ENCODE measurements at regions not wholly inside any gene's neighbourhood (a gene's known extent, or its start where the extent isn't known, plus 50 kb on each side); places are given as distances from the start of the nearest gene placed in this dataset.
"Not testable (repeated sequence)": the region's sequence is repeated elsewhere in the genome, so short reads cannot be mapped to it uniquely, and the experiment has no call there.

DNA sequence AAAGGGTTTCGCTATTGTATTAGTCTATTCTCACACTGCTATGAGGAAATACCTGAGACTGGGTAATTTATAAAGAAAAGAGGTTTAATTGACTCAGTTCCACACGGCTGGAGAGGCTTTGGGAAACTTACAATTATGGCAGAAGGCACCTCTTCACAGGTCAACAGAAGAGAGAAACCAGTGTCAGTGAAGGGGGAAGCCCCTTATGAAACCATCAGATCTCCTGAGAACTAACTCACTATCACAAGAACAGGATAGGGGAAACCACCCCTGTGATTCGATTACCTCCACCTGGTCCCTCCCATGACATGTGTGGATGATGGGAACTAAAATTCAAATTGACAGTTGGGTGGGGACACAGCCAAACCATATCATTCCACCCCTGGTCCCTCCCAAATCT lies 589.5 kb downstream of the CENPC start:
- FAIRE-seq = no peak

DNA sequence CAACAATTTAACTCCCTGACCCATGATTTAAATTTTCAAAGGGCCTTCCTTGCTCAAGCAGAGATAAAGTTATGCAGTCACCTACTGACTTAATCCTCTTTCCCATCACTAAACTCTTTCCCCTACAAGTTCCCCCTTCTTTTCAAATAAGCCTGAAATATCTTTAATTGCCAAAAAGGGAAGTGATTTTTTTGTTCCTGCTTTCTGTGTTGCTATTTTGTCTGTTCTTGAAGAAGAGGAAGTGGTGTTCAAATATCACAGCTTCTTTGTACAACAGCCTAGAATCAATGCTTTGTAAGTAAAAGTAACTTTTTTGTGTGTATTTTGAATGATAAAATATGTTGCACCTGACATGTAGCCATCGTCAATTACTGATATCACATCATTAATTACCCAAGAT lies 595.9 kb downstream of the CENPC start:
- FAIRE-seq = no peak
- DNase-seq (ENCODE audit: insufficient read length, low spot score) = no peak

More for the DNA sequence above, 589.5 kb downstream of the CENPC start:
- DNase-seq (ENCODE audit: insufficient read length, low spot score) = no peak

DNA sequence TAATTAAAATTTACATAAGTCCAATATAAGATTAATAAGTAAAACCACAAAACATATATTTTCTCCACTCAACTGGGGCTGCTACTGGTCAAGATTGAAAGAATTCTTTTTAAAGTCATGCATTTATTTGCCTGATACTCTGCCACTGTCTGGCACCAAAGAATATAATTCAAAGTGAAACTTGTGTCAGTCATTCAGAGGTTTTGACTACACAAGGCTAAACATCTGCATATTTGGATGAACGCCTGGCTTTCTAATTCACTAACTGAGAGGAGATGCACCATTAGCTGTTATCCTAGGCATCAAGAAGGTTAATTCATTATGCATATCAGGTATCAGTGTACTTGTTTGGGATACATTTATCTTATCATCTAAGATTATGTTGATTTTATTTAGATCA lies 598.5 kb downstream of the CENPC start:
- FAIRE-seq (no peak), DNase-seq (ENCODE audit: insufficient read length, low spot score) (no peak)

- DNase-seq (ENCODE audit: insufficient read length, low spot score) (no peak), FAIRE-seq (no peak)
These were observed 602.2 kb downstream of the CENPC start for GRCh38 chr4:66943112-66943511.

DNA sequence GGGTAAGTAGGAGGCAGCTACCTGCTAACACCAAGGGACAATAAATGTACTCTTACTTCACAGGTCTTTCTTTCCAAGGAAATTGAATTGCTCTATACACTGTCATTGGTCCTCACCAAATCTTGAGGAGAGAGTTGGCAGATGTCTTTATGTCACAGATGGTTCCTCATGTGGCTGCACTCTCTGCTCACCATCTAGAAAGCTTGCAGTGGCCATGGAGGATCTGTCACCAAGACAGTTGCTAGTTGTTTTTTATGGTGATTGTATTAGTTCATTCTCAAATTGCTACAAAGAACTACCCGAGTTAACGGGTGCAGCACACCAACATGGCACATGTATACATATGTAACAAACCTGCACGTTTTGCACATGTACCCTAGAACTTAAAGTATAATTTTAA lies 613.3 kb downstream of the CENPC start:
- FAIRE-seq; DNase-seq (ENCODE audit: insufficient read length, low spot score): not testable (repeated sequence)

- no peak for FAIRE-seq
- no peak for DNase-seq (ENCODE audit: insufficient read length, low spot score)
These were observed 615.1 kb downstream of the CENPC start for GRCh38 chr4:66930206-66930605.

GRCh38 chr4:66929748-66930147 lies 615.6 kb downstream of the CENPC start:
- FAIRE-seq (no peak), DNase-seq (ENCODE audit: insufficient read length, low spot score) (no peak)

DNA sequence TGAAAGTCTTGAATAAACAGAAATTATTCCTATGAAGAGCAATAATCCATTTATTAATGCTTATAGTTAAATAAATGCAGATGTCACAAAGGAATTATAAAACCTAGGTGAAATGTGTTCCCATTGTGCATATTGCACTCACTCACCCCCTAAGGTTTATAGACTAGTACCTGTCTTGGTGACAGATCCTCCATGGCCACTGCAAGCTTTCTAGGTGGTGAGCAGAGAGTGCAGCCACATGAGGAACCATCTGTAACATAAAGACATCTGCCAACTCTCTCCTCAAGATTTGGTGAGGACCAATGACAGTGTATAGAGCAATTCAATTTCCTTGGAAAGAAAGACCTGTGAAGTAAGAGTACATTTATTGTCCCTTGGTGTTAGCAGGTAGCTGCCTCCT lies 616.4 kb downstream of the CENPC start:
- DNase-seq (ENCODE audit: insufficient read length, low spot score); FAIRE-seq: not testable (repeated sequence)

- no peak for FAIRE-seq
These were observed 617.4 kb downstream of the CENPC start for GRCh38 chr4:66927937-66928336.

GRCh38 chr4:66926687-66927086 lies 618.6 kb downstream of the CENPC start:
- DNase-seq (ENCODE audit: insufficient read length, low spot score) (no peak), FAIRE-seq (no peak)

More at GRCh38 chr4:66927937-66928336, 617.4 kb downstream of the CENPC start:
- DNase-seq (ENCODE audit: insufficient read length, low spot score) = no peak

- no peak for DNase-seq (ENCODE audit: insufficient read length, low spot score)
- FAIRE-seq = no peak
These were observed 622.0 kb downstream of the CENPC start for GRCh38 chr4:66923081-66923865.

DNA sequence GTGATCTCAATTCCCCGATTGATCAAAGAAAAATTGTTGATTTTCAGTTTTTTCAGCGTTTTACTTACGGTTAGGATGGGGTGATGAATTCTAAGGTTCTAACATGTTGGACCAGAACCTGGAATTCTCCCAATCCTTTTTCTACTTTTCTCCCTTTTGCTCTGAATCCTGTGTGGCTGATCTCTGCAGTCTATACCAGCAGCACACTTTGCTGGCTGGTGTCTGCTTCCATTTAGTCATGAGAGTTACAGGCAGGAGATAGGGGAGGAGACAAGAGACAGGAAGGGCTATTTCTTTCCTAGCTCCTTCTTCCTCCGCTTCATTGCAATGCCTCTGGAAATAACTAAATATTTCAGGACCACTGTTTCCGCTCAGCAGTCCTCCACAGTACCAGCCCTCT lies 623.9 kb downstream of the CENPC start:
- FAIRE-seq = no peak
- DNase-seq (ENCODE audit: insufficient read length, low spot score) = no peak

- FAIRE-seq (no peak), DNase-seq (ENCODE audit: insufficient read length, low spot score) (no peak)
These were observed 624.8 kb downstream of the CENPC start for GRCh38 chr4:66920514-66920913.

DNA sequence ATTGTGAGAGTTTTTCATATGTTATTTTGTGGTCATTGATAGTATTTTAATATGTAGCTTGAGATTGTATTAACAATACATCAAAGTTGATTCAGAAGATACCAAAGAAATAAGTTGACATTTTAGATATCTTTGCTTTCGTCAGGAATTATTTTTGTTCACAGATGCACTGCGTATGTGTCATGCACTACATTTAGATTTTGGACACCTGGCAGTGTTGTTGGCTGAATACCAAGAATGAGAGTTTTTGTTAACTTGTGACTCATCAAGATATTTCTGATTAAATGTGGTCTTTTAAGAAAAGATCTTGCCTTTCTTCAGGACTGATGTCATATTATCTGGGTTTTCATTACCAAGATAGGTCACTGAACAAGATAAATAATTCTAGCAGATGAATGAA lies 633.4 kb downstream of the CENPC start:
- no peak for FAIRE-seq
- DNase-seq (ENCODE audit: insufficient read length, low spot score) = no peak

DNA sequence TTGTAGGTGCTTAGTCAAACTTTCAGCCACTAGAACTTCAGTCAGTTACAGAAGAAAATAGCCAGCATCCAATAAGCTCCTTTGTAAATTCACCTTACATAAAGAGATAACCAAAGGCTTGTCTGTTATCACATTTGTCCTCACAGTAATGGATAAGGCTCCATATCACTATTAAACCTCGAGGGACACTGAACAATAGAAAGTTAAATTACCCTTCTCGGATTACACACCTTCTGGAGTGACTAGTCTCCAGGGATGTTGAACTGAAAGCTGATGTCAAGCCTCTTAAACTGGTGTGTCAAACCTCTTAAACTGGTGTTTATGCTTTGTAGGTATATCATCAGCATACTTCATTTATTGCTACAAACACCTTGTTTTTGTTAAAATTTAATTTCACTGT lies 639.0 kb downstream of the CENPC start:
- no peak for FAIRE-seq
- DNase-seq (ENCODE audit: insufficient read length, low spot score) = no peak

DNA sequence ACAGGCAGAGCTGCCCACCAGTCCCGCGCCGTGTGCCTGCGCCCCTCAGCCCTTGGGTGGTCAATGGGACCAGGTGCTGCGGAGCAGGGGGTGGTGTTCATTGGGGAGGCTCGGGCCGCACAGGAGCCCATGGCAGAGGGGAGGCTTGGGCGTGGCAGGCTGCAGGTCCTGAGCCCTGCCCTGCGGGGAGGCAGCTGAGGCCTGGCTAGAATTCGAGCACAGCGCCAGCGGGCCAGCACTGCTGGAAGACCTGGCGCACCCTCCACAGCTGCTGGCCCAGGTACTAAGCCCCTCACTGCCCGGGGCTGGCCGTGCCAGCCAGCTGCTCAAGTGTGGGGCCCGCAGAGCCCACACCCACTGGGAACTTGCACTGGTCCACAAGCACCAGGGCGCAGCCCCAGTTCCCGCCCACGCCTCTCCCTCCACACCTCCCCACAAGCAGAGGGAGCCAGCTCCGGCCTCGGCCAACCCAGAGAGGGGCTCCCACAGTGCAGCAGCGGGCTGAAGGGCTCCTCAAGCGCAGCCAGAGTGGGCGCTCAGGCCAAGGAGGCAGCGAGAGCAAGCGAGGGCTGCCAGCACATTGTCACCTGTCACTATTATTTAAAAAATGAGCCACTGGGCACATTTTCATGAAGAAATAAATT lies 645.8 kb downstream of the CENPC start:
- no peak for DNase-seq (ENCODE audit: insufficient read length, low spot score)
- FAIRE-seq = no peak

DNA sequence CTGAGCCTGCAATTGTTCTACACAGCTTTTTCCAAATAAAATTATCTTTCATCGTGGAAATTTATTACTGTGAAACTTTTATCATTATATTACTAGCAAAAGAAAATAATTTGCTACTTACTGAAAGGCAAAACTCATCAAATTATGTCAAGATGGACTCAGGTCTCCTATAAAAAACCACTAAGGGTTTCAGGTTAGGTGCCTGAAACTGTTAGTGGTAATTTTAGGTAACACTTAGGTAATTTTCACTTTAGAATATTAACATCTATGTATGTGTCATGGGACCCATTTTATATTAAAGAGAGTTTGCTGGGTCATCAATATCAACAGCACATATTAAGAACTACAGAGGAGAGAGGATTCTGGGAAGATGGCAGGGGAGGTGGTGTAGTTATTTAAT lies 651.5 kb downstream of the CENPC start:
- DNase-seq (ENCODE audit: insufficient read length, low spot score) (no peak), FAIRE-seq (no peak)

DNA sequence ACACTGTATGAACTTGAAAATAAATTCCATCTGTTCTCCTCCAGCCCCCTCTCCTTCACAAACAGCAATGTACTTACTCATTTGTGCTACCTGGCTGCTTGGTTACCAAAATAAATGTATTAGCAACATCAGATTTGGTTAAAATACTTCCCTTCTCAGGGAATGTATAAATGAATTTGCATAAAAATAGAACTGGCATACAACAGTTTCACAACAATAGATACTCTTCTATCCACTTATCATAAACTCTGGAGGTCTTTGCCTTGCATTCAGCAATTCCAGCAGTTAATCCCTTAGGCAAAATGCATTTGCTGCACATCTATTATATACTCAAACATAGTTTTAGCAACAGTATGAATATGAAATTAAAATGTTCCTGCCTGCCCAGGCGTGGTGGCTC lies 658.2 kb downstream of the CENPC start:
- DNase-seq (ENCODE audit: insufficient read length, low spot score) (no peak), FAIRE-seq (no peak)

GRCh38 chr4:66885501-66886165 lies 659.7 kb downstream of the CENPC start:
- no peak for FAIRE-seq
- DNase-seq (ENCODE audit: insufficient read length, low spot score) = no peak

- DNase-seq (ENCODE audit: insufficient read length, low spot score) (no peak), FAIRE-seq (no peak)
These were observed 668.4 kb downstream of the CENPC start for GRCh38 chr4:66876946-66877345.

DNA sequence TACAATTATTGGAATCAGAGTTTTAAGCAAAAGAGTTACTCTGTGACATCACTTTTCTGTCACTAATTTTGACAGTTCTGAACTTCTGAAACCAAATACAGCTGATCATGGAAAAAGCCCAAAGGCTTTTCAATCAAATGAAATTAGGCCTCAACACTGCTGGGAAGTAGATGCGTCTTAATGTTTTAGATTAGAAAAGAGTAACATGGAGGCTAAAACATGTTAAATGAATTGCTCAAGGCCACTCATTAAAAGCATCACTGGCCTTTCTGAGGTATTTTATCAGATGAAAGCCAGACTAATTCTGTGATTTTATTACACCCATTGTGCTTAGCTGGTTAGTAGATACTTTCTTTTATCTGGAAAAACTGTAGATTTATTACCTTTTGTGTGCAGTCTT lies 672.6 kb downstream of the CENPC start:
- FAIRE-seq (no peak), DNase-seq (ENCODE audit: insufficient read length, low spot score) (no peak)

DNA sequence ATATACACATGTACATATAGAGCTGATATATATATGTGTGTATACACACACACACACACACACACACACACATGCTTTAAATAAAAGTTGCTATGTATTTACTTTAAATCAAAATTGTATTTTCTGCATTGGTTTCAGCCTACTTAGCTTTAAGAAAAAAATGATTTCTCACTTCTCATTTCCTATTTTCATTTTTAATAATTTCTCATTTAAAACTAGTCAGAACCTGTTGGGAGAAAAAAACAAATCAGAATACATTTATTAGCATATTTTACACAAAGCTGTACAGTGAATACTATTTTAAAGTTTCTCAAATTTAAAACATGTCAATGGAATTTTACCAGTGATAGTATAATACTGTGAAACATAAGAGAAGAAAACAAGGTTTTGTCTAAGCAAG lies 681.8 kb downstream of the CENPC start:
- DNase-seq (ENCODE audit: insufficient read length, low spot score) (no peak), FAIRE-seq (no peak)
